HG03159 (cell line): ENCODE measurements at regions not wholly inside any gene's neighbourhood (a gene's known extent, or its start where the extent isn't known, plus 50 kb on each side); places are given as distances from the start of the nearest gene placed in this dataset.
"Not testable (repeated sequence)": the region's sequence is repeated elsewhere in the genome, so short reads cannot be mapped to it uniquely, and the experiment has no call there.

ENCODE experiments used
- ATAC-seq: cut with Tn5 transposase; IDR thresholded peaks from one replicate; pipeline ENCODE4 v1.9.1; 2021; ENCODE audit warnings: mild to moderate bottlenecking, moderate library complexity; ENCODE audit not compliant: unreplicated experiment

GRCh38 chr21:32099812-32100416 lies 178.9 kb downstream of the MIS18A start:
- ATAC-seq = no peak

- ATAC-seq = no peak
These were observed 182.4 kb downstream of the MIS18A start for GRCh38 chr21:32096411-32096810.

- ATAC-seq = no peak
These were observed 184.0 kb downstream of the MIS18A start for GRCh38 chr21:32094804-32095203.

- ATAC-seq = no peak
These were observed 185.0 kb downstream of the MIS18A start for GRCh38 chr21:32093646-32094462.

- ATAC-seq = no peak
These were observed 187.9 kb downstream of the MIS18A start for GRCh38 chr21:32090956-32091355.

GRCh38 chr21:32089766-32090165 lies 189.1 kb downstream of the MIS18A start:
- no peak for ATAC-seq

GRCh38 chr21:32088471-32088870 lies 190.4 kb downstream of the MIS18A start:
- ATAC-seq = no peak

GRCh38 chr21:32087447-32087846 lies 191.4 kb downstream of the MIS18A start:
- ATAC-seq = no peak

GRCh38 chr21:32083197-32083596 lies 195.7 kb downstream of the MIS18A start:
- no peak for ATAC-seq

GRCh38 chr21:32082466-32082865 lies 196.4 kb downstream of the MIS18A start:
- ATAC-seq = no peak

GRCh38 chr21:32073593-32073992 lies 200.8 kb downstream of the HUNK start:
- ATAC-seq = no peak

- ATAC-seq = no peak
These were observed 200.4 kb downstream of the HUNK start for GRCh38 chr21:32073190-32073589.

GRCh38 chr21:32071620-32072019 lies 198.8 kb downstream of the HUNK start:
- not testable (repeated sequence) for ATAC-seq

- ATAC-seq = no peak
These were observed 198.0 kb downstream of the HUNK start for GRCh38 chr21:32070676-32071330.

- no peak for ATAC-seq
These were observed 197.3 kb downstream of the HUNK start for GRCh38 chr21:32070126-32070525.

- ATAC-seq = no peak
These were observed 192.8 kb downstream of the HUNK start for GRCh38 chr21:32065654-32066053.

- no peak for ATAC-seq
These were observed 191.6 kb downstream of the HUNK start for GRCh38 chr21:32064281-32064910.

- no peak for ATAC-seq
These were observed 189.9 kb downstream of the HUNK start for GRCh38 chr21:32062591-32063227.

- ATAC-seq = no peak
These were observed 188.9 kb downstream of the HUNK start for GRCh38 chr21:32061729-32062128.

- no peak for ATAC-seq
These were observed 184.0 kb downstream of the HUNK start for GRCh38 chr21:32056791-32057190.

GRCh38 chr21:32055305-32055704 lies 182.5 kb downstream of the HUNK start:
- ATAC-seq = no peak
